ENCODE measurements at regions not wholly inside any gene's neighbourhood (a gene's known extent, or its start where the extent isn't known, plus 50 kb on each side); places are given as distances from the start of the nearest gene placed in this dataset.

DNA sequence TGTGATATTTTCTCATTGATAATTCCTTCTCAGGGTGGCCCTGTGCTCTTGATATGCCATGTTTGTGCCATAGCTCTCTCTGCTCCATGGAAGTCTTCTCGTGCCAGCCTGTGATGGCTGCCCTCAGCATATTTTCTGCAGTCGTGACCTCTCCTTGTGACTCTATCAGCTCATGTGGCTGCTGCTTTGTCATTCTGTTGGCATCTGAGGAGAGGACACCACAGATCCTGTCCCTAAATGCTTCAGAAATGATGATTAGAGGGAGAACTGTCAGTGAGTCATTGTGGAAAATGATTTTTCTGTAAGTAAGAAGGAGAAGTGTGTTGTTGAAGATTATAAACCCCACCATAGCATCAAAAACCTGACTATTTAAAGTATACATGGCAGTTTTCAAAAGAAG is 286.0 kb downstream of the ADGRL2 start:
- intact Hi-C loops (cut with micrococcal nuclease; ENCODE audit: unreplicated experiment) = no loop called here
- no peaks in the 10 kb centered on the region for H3K9me3 Mint-ChIP-seq (ENCODE audit: low read depth, unreplicated experiment)
- no peaks in the 10 kb centered on the region for H3K4me1 Mint-ChIP-seq (ENCODE audit: low read depth, unreplicated experiment)
- CTCF ChIA-PET = interaction anchor here (0.9 kb wide), 1 partner anchor 9 kb away, joined by 3 read pairs; no protein-coding TSS in a partner anchor
- DNase-seq = no peak
- no peak overlapping the region for H3K27ac Mint-ChIP-seq (ENCODE audit: unreplicated experiment)
- no peak overlapping the region for H3K4me3 Mint-ChIP-seq (ENCODE audit: low read depth, unreplicated experiment)
- no TSS peak for BruUV-seq (replicated peaks)
- H3K36me3 Mint-ChIP-seq (ENCODE audit: insufficient read depth, unreplicated experiment) = no peaks in the 10 kb centered on the region
- H3K27me3 Mint-ChIP-seq (ENCODE audit: unreplicated experiment) = no peaks in the 10 kb centered on the region
- TF ChIP-seq, protein P1, sequence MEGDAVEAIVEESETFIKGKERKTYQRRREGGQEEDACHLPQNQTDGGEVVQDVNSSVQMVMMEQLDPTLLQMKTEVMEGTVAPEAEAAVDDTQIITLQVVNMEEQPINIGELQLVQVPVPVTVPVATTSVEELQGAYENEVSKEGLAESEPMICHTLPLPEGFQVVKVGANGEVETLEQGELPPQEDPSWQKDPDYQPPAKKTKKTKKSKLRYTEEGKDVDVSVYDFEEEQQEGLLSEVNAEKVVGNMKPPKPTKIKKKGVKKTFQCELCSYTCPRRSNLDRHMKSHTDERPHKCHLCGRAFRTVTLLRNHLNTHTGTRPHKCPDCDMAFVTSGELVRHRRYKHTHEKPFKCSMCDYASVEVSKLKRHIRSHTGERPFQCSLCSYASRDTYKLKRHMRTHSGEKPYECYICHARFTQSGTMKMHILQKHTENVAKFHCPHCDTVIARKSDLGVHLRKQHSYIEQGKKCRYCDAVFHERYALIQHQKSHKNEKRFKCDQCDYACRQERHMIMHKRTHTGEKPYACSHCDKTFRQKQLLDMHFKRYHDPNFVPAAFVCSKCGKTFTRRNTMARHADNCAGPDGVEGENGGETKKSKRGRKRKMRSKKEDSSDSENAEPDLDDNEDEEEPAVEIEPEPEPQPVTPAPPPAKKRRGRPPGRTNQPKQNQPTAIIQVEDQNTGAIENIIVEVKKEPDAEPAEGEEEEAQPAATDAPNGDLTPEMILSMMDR (IDR thresholded peaks at IDR 0.05; ENCODE audit: unreplicated experiment) = no peak

DNA sequence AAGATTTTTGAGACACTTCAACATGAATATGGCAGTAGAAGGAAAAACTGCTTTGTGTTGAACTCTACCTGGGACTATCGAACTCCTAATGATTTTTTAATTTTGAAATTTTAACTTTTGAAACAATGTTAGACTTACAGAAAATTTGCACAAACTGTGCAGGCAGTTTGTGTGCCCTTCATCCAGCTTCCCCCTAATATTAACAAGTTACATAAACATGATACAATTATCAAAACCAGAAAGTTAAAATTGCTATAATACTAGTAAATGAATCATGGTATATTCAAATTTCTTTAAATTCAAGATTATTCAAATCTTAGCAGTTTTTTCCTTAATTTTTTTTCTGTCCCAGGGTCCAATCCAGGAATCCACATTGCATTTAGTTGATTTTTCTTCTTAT is 278.9 kb downstream of the ADGRL2 start:
- DNase-seq = no peak
- H3K36me3 Mint-ChIP-seq (ENCODE audit: insufficient read depth, unreplicated experiment) = no peaks in the 10 kb centered on the region
- TF ChIP-seq, protein P1 (IDR thresholded peaks at IDR 0.05; ENCODE audit: unreplicated experiment) = no peak
- CTCF ChIA-PET = no interaction called here
- BruUV-seq (replicated peaks) = no TSS peak
- no peaks in the 10 kb centered on the region for H3K27me3 Mint-ChIP-seq (ENCODE audit: unreplicated experiment)
- no peaks in the 10 kb centered on the region for H3K4me1 Mint-ChIP-seq (ENCODE audit: low read depth, unreplicated experiment)
- no peaks in the 10 kb centered on the region for H3K9me3 Mint-ChIP-seq (ENCODE audit: low read depth, unreplicated experiment)
- intact Hi-C loops (cut with micrococcal nuclease; ENCODE audit: unreplicated experiment) = no loop called here
- no peak overlapping the region for H3K27ac Mint-ChIP-seq (ENCODE audit: unreplicated experiment)
- no peak overlapping the region for H3K4me3 Mint-ChIP-seq (ENCODE audit: low read depth, unreplicated experiment)

DNA sequence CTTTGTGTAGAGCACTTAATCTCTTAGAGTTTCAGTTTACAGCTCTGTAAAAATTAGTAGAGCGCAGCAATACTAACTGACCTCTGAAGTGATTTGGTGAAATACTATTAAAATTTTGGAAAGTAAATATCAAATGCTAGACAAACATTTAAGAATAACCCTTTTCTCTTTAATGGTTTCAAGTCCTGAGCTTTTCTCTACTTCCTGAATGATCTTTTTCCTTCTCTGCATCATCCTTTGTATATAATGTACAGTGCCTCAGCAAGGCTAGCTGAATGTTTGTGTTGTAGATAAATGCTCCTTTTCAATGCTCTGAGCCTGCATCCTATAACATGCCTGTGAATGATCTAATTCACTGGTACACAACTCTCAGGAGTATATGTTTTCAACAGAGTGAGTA is 272.9 kb downstream of the ADGRL2 start:
- CTCF ChIA-PET = interaction anchor here (1.0 kb wide), 1 partner anchor 12 kb away, joined by 3 read pairs; no protein-coding TSS in a partner anchor
- H3K27ac Mint-ChIP-seq (ENCODE audit: unreplicated experiment) = no peak overlapping the region
- no peak for DNase-seq
- no peaks in the 10 kb centered on the region for H3K36me3 Mint-ChIP-seq (ENCODE audit: insufficient read depth, unreplicated experiment)
- H3K4me3 Mint-ChIP-seq (ENCODE audit: low read depth, unreplicated experiment) = no peak overlapping the region
- TF ChIP-seq, protein P1 (IDR thresholded peaks at IDR 0.05; ENCODE audit: unreplicated experiment) = no peak
- H3K27me3 Mint-ChIP-seq (ENCODE audit: unreplicated experiment) = no peaks in the 10 kb centered on the region
- no TSS peak for BruUV-seq (replicated peaks)
- intact Hi-C loops (cut with micrococcal nuclease; ENCODE audit: unreplicated experiment) = no loop called here
- H3K4me1 Mint-ChIP-seq (ENCODE audit: low read depth, unreplicated experiment) = no peaks in the 10 kb centered on the region
- no peaks in the 10 kb centered on the region for H3K9me3 Mint-ChIP-seq (ENCODE audit: low read depth, unreplicated experiment)

DNA sequence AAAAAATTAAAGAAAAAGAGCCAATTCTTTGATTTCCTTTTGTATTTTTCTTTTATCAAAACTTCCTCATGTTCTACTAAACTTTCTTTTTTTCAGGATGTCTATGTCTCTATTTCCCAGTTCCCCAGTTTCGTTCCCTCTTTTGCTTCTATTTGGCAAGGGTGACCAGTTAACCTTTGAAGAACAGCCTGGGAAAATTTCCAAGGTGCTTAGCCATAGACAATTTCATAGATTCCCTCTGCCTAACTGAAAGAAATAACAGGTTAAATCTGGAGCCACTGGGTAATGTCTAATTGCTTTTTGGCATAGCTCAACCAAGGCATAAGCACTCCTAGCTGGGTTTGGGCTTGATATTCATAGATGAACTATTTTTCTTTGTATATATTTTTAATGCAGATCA is 272.3 kb downstream of the ADGRL2 start:
- H3K36me3 Mint-ChIP-seq (ENCODE audit: insufficient read depth, unreplicated experiment) = no peaks in the 10 kb centered on the region
- no TSS peak for BruUV-seq (replicated peaks)
- H3K27ac Mint-ChIP-seq (ENCODE audit: unreplicated experiment) = no peak overlapping the region
- no peak for DNase-seq
- CTCF ChIA-PET = interaction anchor here (1.0 kb wide), 1 partner anchor 11 kb away, joined by 3 read pairs; no protein-coding TSS in a partner anchor
- TF ChIP-seq, protein P1 (IDR thresholded peaks at IDR 0.05; ENCODE audit: unreplicated experiment) = no peak
- H3K4me1 Mint-ChIP-seq (ENCODE audit: low read depth, unreplicated experiment) = no peaks in the 10 kb centered on the region
- intact Hi-C loops (cut with micrococcal nuclease; ENCODE audit: unreplicated experiment) = no loop called here
- H3K4me3 Mint-ChIP-seq (ENCODE audit: low read depth, unreplicated experiment) = no peak overlapping the region
- H3K9me3 Mint-ChIP-seq (ENCODE audit: low read depth, unreplicated experiment) = no peaks in the 10 kb centered on the region
- no peaks in the 10 kb centered on the region for H3K27me3 Mint-ChIP-seq (ENCODE audit: unreplicated experiment)
